ENCODE measurements at regions not wholly inside any gene's neighbourhood (a gene's known extent, or its start where the extent isn't known, plus 50 kb on each side); places are given as distances from the start of the nearest gene placed in this dataset.

DNA sequence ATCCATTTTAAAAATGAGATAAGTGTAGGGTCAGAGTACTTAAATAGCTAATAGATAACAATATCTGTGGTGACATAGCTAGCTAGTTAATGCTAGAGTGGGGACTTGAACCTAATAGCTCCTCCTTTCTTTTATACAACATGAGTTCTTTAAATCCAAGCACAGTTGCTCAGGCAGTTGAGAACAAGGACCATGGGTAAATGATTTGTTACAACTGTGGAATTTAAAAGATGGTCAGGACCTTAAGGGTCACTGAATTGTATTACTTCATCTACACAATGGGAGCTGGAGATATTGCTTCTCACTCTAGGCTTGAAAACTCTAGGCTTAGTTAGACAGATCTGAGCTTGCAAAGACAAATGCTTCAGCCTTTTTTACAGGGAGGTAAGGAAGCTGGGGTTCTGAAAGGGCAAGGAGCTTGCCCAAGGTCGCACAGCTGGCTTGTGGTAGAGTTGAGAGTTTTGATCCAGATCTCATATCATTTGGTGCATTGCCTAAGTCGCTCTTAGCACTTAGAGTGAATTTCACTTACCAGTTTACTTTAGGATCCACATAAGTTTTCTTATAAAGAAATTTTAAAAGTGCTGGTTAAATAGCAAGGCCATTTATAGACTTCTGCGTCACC lies 90.2 kb downstream of the EDEM1 start:
- TF ChIP-seq POLR2A (IDR thresholded peaks at IDR 0.05): no peak
- TF ChIP-seq, protein P1, sequence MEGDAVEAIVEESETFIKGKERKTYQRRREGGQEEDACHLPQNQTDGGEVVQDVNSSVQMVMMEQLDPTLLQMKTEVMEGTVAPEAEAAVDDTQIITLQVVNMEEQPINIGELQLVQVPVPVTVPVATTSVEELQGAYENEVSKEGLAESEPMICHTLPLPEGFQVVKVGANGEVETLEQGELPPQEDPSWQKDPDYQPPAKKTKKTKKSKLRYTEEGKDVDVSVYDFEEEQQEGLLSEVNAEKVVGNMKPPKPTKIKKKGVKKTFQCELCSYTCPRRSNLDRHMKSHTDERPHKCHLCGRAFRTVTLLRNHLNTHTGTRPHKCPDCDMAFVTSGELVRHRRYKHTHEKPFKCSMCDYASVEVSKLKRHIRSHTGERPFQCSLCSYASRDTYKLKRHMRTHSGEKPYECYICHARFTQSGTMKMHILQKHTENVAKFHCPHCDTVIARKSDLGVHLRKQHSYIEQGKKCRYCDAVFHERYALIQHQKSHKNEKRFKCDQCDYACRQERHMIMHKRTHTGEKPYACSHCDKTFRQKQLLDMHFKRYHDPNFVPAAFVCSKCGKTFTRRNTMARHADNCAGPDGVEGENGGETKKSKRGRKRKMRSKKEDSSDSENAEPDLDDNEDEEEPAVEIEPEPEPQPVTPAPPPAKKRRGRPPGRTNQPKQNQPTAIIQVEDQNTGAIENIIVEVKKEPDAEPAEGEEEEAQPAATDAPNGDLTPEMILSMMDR (IDR thresholded peaks at IDR 0.05): no peak
